NCI-H146 treated with DMSO at 0.1 percent for 48 hours (cell line): ENCODE measurements at regions not wholly inside any gene's neighbourhood (a gene's known extent, or its start where the extent isn't known, plus 50 kb on each side); places are given as distances from the start of the nearest gene placed in this dataset.

Experiments
- DNase-seq: peaks from one replicate; lab custom pipeline; 2025; ENCODE audit not compliant: unreplicated experiment; lab: John Stamatoyannopoulos, UW

DNA sequence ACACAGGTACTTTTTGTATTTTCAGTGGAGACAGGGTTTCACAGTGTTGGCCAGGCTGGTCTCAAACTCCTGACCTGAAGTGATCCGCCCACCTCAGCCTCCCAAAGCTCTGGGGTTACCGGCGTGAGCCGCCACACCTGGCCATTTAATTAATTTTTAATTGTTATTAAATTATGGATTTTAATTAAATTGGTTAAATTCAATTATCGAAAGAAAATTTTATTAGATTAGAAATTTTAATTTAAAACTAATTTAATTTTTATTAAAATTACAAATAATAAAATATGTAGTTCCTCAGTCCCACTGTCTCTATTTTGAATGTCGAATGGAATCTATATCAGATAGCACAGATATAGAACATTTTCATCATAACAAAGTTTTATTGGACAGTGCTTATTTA is 416.5 kb downstream of the GABRG2 start:
- DNase-seq: no peak

- no peak for DNase-seq
These were observed 417.4 kb downstream of the GABRG2 start for GRCh38 chr5:162484986-162485385.

- DNase-seq: no peak
These were observed 418.2 kb downstream of the GABRG2 start for GRCh38 chr5:162485666-162486292.

GRCh38 chr5:162487528-162488525 is 420.3 kb downstream of the GABRG2 start:
- DNase-seq: no peak

DNA sequence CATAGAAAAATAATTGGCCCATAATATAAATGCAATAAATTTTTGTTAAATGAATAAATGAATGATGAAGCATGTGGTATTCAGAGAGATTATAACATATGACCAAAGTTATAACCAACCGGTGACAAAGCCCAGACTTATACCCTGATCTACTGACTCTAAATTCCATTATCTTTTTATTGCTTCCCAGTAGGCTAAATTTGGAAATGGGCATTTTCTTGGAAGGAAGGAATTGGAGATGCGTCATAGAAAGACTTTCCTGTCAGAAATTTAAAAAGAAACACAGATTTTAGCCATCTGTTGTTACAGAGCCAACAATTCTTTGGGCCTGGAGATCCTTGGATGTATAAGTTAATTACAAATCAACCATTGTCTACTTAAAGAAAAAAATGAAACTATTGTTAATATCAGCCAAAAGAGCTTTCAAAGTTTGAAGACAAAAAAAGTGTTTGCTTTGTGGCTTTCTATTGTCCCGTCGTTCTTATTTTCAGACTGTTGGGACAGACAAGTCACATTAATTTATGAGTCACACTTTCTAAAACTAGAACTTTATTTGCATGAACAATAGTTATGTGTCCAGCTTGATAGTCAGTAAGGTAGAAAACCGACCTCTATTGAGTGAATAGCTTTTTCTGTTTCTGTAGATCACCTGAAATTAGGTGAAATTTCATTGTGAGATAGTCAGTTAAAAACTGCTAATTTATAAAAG is 428.7 kb downstream of the GABRG2 start:
- DNase-seq: no peak

GRCh38 chr5:162497455-162497854 is 429.9 kb downstream of the GABRG2 start:
- no peak for DNase-seq

DNA sequence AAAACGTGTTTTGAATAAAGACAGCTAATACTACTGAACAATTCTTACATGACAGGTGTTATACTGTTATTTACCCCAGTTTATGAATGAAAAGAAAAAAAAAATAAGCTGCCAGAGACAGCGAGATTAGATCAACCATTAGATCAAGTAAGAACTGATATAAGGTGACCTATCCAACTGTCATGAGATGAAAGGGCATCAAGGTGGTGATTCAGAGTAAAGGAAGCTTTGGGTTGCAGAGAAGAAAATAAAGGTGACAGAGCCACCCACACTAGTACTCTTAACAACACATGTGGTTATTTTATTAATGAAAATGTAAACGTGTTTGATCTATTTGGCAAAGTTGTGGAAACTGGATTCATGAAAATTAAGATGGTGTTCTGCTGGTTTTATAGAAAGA is 435.2 kb downstream of the GABRG2 start:
- DNase-seq: no peak

- no peak for DNase-seq
These were observed 436.2 kb downstream of the GABRG2 start for GRCh38 chr5:162503796-162504195.

DNA sequence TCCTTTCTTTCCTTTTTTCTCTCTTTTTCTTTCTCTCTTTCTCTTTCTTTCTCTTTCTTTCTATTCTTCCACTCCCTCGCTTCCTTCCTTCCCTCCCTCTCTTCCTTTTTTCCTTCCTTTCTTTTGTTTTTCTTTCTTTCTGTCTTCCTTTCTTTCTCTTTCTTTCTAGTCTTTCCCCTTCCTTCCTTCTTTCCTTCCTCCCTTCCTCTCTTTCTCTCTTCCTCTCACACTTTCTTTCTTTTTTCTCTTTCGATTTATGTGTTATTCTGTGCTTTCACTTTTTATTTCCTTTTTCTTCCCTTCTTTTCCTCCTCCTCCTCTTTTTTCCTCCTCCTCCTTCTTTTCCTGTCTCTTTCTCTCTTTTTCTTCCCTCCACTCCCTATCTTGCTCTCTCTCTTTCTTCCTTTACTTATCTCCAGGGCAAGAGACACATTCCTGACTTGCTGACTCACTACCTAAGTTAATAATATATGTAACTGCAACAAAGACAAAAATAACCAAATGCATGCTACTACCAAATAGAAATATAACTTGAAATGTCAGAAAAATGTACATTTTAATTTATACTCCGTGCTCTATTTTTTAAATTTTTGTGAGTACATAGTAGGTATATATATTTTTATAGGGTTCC is 445.5 kb downstream of the GABRG2 start:
- DNase-seq: no peak

- DNase-seq: no peak
These were observed 446.5 kb downstream of the GABRG2 start for GRCh38 chr5:162514116-162514515.

DNA sequence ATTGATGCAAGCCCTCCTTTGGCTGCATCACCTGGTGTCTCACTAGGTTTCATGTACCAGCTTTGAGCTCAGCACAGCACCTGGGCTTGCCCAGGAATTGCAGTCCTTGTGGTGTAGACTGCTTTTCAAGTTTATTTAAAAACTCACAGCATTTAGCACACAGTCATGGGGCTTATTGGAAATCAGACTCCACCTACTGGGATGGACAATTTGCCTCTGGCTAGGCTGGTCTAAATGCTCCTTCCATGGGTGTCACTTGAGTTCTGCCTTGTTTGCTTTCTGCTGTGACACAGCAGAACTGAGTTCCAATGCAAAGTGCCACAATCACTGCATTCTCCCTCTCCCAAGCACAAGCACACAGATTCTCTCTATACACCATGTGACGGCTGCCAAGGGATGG is 453.3 kb downstream of the GABRG2 start:
- no peak for DNase-seq

DNA sequence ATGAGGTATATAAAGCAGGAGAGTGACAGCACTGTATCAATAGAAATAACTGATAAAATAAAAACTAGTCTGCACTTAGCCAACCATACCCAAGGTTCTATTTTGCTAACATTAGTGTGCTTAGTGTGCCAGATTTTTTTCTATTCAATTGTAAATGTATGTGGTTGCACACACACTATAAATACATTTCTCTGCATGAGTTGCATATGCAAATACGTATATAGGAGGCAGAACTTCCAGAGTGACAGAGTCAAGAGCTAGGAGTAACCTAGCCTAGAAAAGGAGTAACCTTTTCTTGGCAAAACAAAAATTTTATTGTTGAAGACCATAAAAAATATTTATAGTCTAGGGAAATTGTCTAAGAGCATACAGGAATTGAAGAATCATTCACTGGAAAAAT is 461.6 kb downstream of the GABRG2 start:
- no peak for DNase-seq

GRCh38 chr5:162529886-162530285 is 462.3 kb downstream of the GABRG2 start:
- DNase-seq: no peak

GRCh38 chr5:162543437-162543836 is 475.9 kb downstream of the GABRG2 start:
- no peak for DNase-seq

GRCh38 chr5:162544905-162545304 is 477.3 kb downstream of the GABRG2 start:
- DNase-seq: no peak

GRCh38 chr5:162550236-162550635 is 482.7 kb downstream of the GABRG2 start:
- no peak for DNase-seq

DNA sequence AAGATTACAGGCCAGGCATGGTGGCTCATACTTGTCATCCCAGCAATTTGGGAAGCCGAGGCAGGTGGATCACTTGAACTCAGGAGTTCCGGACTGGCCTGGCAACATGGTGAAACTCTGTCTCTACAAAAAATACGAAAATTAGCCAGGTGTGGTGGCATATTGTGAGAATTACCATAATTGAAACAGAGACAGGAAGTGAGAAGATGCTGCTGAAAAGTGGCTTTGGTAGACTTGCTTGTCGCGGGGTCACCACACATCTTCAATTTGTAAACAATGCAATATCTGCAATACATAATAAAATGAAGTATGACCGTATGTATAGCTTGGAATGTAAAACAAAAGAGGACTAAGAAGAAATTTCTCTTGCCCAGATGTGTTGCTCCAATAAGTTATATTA is 490.5 kb downstream of the GABRG2 start:
- DNase-seq: no peak

- no peak for DNase-seq
These were observed 500.1 kb downstream of the GABRG2 start for GRCh38 chr5:162567644-162568043.

GRCh38 chr5:162573758-162574157 is 506.2 kb downstream of the GABRG2 start:
- no peak for DNase-seq

GRCh38 chr5:162591724-162592123 is 524.2 kb downstream of the GABRG2 start:
- no peak for DNase-seq

GRCh38 chr5:162593881-162594280 is 526.3 kb downstream of the GABRG2 start:
- DNase-seq: no peak
